ENCODE measurements at regions not wholly inside any gene's neighbourhood (a gene's known extent, or its start where the extent isn't known, plus 50 kb on each side); places are given as distances from the start of the nearest gene placed in this dataset.

GRCh38 chr20:17059465-17059864 lies 167.4 kb upstream of the PCSK2 start:
- no peak for TF ChIP-seq POLR2A (IDR thresholded peaks at IDR 0.05)
- TF ChIP-seq CTCF (IDR thresholded peaks at IDR 0.05), result no peak
- TF ChIP-seq POLR2AphosphoS5 (IDR thresholded peaks at IDR 0.05), result no peak
- TF ChIP-seq EP300 (IDR thresholded peaks at IDR 0.05), result peak in 1 of 4 donors; percentile 52

Measured in upper lobe of left lung (tissue), 4 donors.